ENCODE measurements at regions not wholly inside any gene's neighbourhood (a gene's known extent, or its start where the extent isn't known, plus 50 kb on each side); places are given as distances from the start of the nearest gene placed in this dataset.

GRCh38 chr10:52654201-52654600 lies 118.4 kb downstream of the MBL2 start:
- no peak for FAIRE-seq
- peaks cover 17% of the 10 kb centered on the region for H3K4me1 ChIP-seq (ENCODE audit: control insufficient read depth, extremely low read depth, insufficient read depth, low read length)
- POLR2A ChIA-PET = no interaction called here
- dilution Hi-C loops (cut with MboI; ENCODE audit: extremely low pct_ligation_motif_present, low sequenced_read_pairs) = no loop called here
- no peak overlapping the region for H3K4me2 ChIP-seq (ENCODE audit: insufficient read depth, low read length)
- intact Hi-C loops (cut with micrococcal nuclease) = no loop called here
- no peak overlapping the region for H3K27ac ChIP-seq (ENCODE audit: insufficient read depth, low read depth, low read length)
- no peak overlapping the region for H2AFZ ChIP-seq (ENCODE audit: low read depth, low read length)
- H4K20me1 ChIP-seq (replicated peaks; ENCODE audit: control insufficient read depth, extremely low read depth, insufficient read depth, low read length) = no peaks in the 10 kb centered on the region
- no peaks in the 10 kb centered on the region for H3K9me3 ChIP-seq (replicated peaks; ENCODE audit: control insufficient read depth, insufficient read depth, low read length)
- no peak overlapping the region for H3K9ac ChIP-seq (replicated peaks; ENCODE audit: extremely low read depth, insufficient read depth, low read length)
- CTCF ChIA-PET = interaction anchor here (1.1 kb wide), 1 partner anchor 10 kb away, joined by 4 read pairs; no protein-coding TSS in a partner anchor
- BruUV-seq (replicated peaks) = no TSS peak
- DNase-seq (ENCODE audit: low read depth, low spot score) = no peak
- H3K79me2 ChIP-seq (ENCODE audit: control insufficient read depth, insufficient read depth, low read length) = no peaks in the 10 kb centered on the region
- H3K4me3 ChIP-seq (replicated peaks in 1 of 3; ENCODE audit: insufficient read depth in 1 of 3, low read depth in 1 of 3, low read length in 3 of 3) = no peak overlapping the region
- no peaks in the 10 kb centered on the region for H3K36me3 ChIP-seq (ENCODE audit: control insufficient read depth in 2 of 2, extremely low read depth in 1 of 2, insufficient read depth in 2 of 2, low read length in 2 of 2)
- no peaks in the 10 kb centered on the region for H3K27me3 ChIP-seq (ENCODE audit: control insufficient read depth in 2 of 2, insufficient read depth in 2 of 2, low read length in 2 of 2)
- H3K9me1 ChIP-seq (replicated peaks; ENCODE audit: control insufficient read depth, extremely low read depth, insufficient read depth, low read length) = no peaks in the 10 kb centered on the region
- TF ChIP-seq CTCF (IDR thresholded peaks at IDR 0.05; ENCODE audit: extremely low read depth in 1 of 2, insufficient read depth in 1 of 2, low read depth in 1 of 2, low read length in 2 of 2) (no peak), POLR2AphosphoS5 (IDR thresholded peaks at IDR 0.05; ENCODE audit: insufficient read depth, low read depth, low read length) (no peak), POLR2A (IDR thresholded peaks at IDR 0.05; ENCODE audit: low read depth, low read length) (no peak), MAX (IDR thresholded peaks at IDR 0.05; ENCODE audit: insufficient read depth, insufficient read length) (no peak), EZH2 (IDR thresholded peaks at IDR 0.05; ENCODE audit: borderline replicate concordance, low read depth, low read length, severe bottlenecking) (no peak), MYC (IDR thresholded peaks at IDR 0.05; ENCODE audit: low read depth, low read length) (no peak)

- no peaks in the 10 kb centered on the region for H3K9me1 ChIP-seq (replicated peaks; ENCODE audit: control insufficient read depth, extremely low read depth, insufficient read depth, low read length)
- no peaks in the 10 kb centered on the region for H3K36me3 ChIP-seq (ENCODE audit: control insufficient read depth in 2 of 2, extremely low read depth in 1 of 2, insufficient read depth in 2 of 2, low read length in 2 of 2)
- intact Hi-C loops (cut with micrococcal nuclease) (loop anchor here (2.0 kb wide), 1 partner anchor 25 kb away; no protein-coding TSS in a partner anchor), dilution Hi-C loops (cut with MboI; ENCODE audit: extremely low pct_ligation_motif_present, low sequenced_read_pairs) (no loop called here)
- no peaks in the 10 kb centered on the region for H3K9me3 ChIP-seq (replicated peaks; ENCODE audit: control insufficient read depth, insufficient read depth, low read length)
- peaks cover 8% of the 10 kb centered on the region for H3K4me1 ChIP-seq (ENCODE audit: control insufficient read depth, extremely low read depth, insufficient read depth, low read length)
- no peak overlapping the region for H3K9ac ChIP-seq (replicated peaks; ENCODE audit: extremely low read depth, insufficient read depth, low read length)
- H3K79me2 ChIP-seq (ENCODE audit: control insufficient read depth, insufficient read depth, low read length) = no peaks in the 10 kb centered on the region
- no peak overlapping the region for H3K27ac ChIP-seq (ENCODE audit: insufficient read depth, low read depth, low read length)
- H3K4me3 ChIP-seq (replicated peaks in 1 of 3; ENCODE audit: insufficient read depth in 1 of 3, low read depth in 1 of 3, low read length in 3 of 3) = no peak overlapping the region
- no peaks in the 10 kb centered on the region for H3K27me3 ChIP-seq (ENCODE audit: control insufficient read depth in 2 of 2, insufficient read depth in 2 of 2, low read length in 2 of 2)
- TF ChIP-seq MYC (IDR thresholded peaks at IDR 0.05; ENCODE audit: low read depth, low read length) = no peak
- no peak for TF ChIP-seq GATA2 (IDR thresholded peaks at IDR 0.05; ENCODE audit: insufficient read depth, insufficient read length, low read depth, low read length)
- TF ChIP-seq EZH2 (IDR thresholded peaks at IDR 0.05; ENCODE audit: borderline replicate concordance, low read depth, low read length, severe bottlenecking) = no peak
- TF ChIP-seq JUN (IDR thresholded peaks at IDR 0.05; ENCODE audit: borderline replicate concordance, insufficient read depth, insufficient read length, low read depth) = no peak
- DNase-seq (ENCODE audit: low read depth, low spot score) (no peak), FAIRE-seq (no peak)
- H3K4me2 ChIP-seq (ENCODE audit: insufficient read depth, low read length) = no peak overlapping the region
- ChIA-PET CTCF (no interaction called here), POLR2A (no interaction called here)
- H2AFZ ChIP-seq (ENCODE audit: low read depth, low read length) = no peak overlapping the region
- H4K20me1 ChIP-seq (replicated peaks; ENCODE audit: control insufficient read depth, extremely low read depth, insufficient read depth, low read length) = no peaks in the 10 kb centered on the region
- BruUV-seq (replicated peaks) = no TSS peak
Measured at GRCh38 chr10:52658112-52658511, 114.5 kb downstream of the MBL2 start.
